GOT3 (cell line): ENCODE measurements at regions not wholly inside any gene's neighbourhood (a gene's known extent, or its start where the extent isn't known, plus 50 kb on each side); places are given as distances from the start of the nearest gene placed in this dataset.
"Not testable (repeated sequence)": the region's sequence is repeated elsewhere in the genome, so short reads cannot be mapped to it uniquely, and the experiment has no call there.

Experiments
- DNase-seq: peaks from one replicate; lab custom pipeline; 2025; ENCODE audit warnings: mixed read lengths; lab: John Stamatoyannopoulos, UW

DNA sequence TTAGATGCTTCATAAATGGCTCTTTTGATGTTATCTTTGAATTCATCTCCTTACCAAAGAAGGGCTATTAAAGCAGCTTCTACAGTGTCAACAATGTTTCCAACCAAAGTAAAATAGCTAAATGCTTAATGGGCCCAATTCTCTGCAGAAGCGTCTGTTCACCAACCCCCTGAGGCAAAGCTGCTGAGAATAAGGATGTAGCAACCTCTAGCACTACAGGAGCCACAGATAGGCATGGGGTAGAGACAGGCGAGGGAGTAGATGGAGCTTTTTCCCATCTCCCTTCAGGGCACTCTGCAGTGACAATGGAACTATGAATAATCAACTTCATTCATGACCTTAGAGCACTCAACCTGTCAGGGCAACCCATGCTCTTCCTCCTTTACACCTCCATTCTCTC, 134.1 kb downstream of the FZD1 start:
- DNase-seq = no peak

DNA sequence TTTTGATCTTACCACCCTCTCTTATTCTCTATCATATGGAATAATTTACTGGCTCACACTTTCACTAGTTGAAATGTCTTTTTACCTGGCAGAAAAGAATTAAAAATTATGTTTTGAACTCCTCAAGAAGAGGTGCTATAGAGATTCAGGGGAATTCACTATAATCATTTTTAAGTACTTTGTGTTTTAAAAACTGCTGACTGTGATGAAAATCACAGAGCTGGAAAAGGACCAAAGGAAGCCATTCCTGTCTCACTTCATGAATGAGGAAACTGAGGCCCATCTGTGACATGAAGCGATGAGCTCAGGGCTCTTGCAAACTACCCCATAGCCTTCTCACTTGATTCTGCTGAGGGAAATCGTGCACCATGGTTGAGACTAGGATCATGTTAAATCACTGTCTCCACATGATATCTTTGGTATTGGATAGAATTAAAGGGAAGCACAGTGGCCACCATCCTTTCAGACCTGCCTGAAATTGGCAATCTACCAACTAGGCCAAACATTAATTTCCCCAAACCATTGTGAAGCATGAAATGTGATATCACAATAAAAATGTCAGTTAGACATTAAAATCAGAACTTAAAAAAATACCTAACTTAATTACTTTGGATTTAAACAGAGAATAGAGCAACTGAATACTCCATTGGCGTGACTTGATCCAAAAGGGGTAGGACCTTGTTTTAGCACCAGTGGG, 141.0 kb downstream of the FZD1 start:
- no peak for DNase-seq

DNA sequence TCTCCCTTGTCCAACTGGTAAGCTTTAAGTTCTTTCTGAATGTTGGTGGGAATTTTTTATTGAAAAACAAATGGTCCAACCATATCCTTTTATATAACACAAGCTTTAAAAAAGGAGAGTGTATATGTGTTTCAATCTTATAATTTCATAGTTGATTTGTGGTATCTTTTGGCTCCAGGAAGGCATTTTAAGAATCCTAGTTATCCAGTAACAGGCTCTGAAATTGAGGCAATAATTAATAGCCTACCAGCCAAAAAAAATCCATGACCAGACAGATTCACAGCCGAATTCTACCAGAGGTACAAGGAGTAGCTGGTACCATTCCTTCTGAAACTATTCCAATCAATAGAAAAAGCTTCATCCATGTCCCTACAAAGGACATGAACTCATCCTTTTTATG, 141.6 kb downstream of the FZD1 start:
- DNase-seq = not testable (repeated sequence)

DNA sequence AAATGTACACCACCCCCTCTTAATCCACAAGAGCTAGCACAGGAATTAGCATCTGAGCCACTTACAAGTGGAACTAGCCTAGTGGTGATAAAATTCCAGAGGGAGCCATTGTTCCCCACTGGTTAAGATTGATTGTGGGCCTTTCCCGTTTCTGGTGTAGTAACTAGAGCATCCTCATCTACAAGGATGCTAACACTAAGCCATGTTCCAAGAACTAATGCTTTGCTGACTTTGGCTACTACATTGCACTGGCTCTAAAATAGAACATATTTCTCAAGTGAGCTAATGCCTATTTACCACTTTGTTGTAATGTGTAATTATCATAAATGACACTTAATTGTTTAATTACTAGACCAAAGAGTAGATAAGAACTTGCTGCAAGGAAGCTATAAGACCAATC, 143.7 kb downstream of the FZD1 start:
- DNase-seq = no peak

DNA sequence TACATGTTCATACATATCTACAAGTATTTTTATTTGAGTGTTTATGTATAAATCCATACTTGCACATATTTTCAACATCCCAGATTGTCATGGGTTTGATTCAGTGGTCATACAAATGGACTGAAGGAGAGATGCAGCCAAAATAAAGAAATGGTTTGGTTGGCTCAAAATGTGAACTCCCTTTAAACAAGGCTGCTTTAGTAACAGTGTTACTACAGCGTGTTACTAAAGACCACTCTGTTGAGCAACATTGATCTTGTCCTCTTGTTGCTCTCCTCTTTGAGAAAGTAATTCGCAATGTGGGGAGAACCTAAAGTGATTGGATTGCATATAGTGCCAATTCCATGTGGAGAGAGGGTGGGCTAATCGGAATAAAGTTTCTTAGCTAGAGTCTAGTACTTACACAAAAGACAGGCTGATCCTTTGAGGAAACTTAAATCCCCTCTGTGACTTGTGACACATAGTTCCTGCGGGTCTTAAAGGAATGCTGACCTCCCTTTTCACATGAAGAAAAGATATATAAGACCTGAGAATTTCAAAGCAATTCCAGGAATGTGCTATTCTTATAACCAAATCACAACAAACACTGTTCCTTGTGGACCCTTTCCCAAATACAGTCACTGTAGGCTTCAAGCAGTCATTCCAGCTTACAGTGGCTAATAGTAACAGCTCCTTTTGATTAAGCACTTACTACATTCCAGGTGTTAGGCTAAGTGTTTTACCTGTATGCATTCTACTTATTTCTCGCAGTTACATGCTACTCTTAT, 144.3 kb downstream of the FZD1 start:
- DNase-seq = no peak

DNA sequence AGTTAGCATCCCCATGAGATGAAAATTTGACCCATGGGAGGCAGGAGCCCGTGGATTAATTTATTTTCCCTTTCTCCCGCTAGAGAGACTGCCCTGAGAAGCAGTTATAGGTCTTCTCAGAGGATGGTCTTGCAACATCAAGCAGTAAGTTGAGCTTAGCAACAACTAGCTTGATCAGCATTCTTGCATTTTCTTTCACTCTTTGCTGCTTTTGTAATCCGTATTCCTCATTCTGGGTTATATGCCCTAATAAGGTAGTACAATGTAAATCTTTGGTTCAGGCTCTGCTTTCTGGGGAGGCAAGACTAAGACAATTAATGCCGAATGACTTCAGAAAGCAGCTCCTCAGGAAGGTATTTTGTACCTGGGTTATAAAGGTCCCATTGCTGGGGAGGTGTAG, 146.8 kb downstream of the FZD1 start:
- DNase-seq = no peak

DNA sequence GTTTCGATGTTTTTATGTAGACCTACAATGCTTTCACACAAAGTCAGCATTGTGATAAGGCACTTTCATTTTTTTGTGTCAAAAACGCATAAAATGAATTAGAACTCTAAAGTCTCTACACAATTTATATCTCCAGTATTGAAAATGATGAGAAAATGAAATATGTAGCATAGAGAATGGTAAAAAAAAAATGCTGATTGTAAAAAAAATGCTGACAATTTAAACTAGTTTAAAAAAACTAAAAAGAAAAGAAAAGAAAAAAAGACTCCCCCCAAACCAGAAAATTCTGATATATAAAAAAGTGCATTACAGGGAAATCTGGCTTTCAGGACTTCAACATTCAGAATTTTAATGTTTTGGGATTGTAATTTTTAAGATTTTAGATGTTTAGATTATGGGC, 148.1 kb downstream of the FZD1 start:
- DNase-seq = no peak

DNA sequence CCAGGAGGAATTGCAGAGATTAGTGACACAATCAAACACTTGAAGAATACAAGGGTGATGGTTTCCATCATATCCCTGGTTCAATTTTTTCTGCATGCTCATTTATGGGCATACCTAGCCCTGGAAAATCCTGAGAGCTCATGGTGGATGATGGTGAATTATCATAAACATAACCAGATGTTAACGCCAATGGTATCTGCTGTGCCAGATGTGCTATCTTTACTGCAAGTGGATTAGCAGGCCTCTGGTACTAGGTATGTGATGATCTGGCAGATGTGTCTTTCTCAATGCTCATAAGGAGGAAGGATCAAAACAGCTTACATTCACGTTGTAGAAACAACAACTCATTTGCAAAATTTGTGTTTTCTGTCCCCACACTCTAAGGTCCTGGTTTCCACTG, 150.5 kb downstream of the FZD1 start:
- no peak for DNase-seq

DNA sequence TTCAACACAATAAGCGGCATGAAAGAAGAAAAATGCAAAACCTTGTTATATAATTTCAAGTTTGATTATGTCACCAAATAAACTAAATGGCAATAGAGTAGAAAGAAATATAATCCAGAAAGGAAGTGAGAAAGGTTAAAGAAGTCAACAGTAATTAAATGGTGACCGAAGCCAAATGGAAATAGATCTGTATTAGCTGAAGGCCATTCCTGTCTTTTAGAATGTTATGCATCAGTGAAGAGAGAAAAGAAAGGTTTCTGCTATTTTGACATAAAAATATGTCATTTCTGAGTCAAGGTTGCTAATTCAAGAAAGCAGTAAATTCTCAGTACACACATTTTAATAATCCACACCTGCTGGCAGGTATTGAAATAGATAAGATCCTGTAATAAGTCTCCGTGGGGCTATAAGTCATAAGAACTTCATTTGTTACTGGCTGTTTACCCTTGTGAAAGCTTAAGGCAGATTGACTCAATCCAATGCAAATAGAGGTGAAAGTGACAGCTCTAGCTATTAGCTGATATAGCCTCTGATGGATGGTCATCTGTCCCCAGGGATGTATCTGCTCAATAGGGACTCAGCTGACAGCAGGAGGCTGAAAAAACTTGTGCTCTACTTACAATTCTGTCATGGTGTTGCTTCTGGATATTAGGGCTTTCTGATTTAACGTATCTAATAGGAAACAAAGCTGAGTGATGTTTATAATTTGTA, 152.1 kb downstream of the FZD1 start:
- DNase-seq = no peak

DNA sequence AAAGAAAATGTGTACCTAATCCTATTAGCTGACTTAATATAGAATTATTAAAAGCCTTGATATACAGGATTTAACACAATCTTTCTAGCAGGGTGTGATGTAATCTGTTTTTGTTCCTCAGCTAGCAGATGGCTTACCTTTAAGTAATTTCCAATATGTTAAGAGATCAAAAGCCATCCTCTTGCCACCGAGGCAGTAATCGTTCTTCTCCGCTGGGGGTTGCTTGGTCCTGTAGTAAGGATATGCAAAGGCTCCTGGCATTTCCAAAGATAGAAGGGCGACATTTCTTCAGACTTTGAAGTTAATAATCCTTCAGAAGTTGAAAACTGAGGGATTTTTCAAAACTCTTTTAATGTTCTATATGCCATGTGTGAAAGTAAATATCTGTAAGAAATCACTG, 156.4 kb downstream of the FZD1 start:
- no peak for DNase-seq

DNA sequence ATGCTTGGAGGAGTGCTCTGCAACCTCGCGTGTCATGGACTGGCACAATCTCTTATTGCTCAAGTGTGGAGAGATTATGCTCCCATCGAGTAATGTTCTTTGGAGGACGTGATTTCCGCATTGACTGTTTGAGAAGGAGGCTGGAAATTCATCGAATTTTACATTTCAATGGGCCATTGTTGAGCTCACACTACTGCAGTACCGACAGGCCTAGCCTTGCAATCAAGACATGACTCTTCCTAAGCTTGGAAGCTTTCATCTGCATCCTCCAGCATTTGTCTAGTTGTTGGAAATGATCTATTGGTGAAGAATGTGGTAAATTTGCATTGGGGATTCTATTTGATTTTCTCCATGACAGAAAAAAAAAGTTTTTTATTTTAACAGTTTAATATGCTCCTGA, 156.8 kb downstream of the FZD1 start:
- DNase-seq = no peak

DNA sequence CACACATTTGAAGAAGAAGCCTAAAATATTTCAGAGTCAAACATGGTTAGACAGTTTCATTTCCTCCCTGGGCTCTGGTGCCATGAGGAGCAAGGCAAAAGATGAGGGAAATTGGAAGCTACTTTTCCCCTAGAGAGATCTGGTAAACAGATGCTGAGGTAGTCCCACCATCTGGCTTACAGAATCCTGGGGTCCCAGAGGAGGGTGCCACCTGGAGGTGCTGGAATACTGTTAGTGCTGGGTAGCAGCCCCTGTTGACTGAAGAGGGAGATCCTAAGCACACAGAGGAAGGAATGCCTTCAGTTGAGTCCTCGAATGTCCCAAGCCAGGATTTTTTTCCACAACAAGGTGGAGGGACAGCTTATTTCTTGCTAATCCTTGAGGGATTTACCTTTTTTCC, 160.1 kb downstream of the FZD1 start:
- DNase-seq = no peak

DNA sequence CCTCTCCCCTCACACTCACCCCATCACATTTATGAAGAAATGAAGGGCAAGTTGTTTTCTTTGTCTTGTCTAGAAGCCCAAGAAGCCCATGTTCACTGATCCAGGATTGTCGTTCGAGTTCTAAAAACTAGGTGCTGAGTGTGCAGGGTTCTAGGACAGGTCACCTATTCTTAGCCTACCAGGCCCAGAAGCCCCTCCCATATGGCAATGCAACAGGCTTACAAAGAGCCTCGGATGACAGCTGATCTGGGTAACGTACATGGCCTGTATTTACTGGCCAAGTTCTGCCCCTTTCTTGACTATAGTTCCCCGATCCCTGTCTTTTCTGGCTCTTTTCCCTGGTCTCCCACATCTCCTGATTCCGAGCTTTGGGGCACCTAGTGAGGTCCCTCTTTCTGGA, 160.9 kb downstream of the FZD1 start:
- no peak for DNase-seq

DNA sequence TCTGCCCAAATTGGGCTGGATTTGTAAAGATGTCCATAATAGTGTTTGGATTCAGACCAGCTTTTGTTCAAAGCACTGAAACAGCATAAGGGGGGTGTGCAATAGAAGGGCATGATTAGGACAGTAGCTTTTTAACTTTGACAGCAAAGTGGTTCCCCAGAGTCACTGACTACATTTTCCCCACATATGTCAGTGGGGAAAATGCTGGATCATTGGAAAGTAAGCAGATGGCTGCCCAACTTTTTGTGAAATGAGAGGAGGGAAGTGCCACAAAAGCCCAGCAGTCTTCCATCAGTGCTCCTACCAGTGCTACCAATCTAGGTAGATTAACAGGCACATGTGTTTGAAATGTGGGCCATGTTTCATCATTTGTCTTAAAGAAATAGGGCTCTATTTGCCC, 162.8 kb downstream of the FZD1 start:
- DNase-seq = no peak

DNA sequence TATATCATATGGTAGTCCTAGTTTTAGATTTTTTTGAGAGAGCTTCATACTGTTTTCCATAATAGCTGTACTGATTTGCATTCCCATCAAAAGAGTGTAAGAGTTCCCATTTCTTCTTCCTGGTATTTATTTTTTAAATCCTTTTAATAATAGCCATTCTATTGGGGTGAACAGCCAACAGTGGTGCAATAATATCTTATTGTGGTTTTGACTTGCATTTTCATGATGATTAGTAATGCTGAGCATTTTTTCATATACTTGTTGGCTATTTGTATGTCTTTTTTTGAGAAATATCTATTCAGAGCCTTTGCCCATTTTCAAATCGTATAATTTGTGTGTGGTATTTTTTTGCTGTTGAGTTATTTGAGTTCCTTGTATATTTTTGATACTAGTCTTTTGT, 167.4 kb downstream of the FZD1 start:
- DNase-seq = no peak

DNA sequence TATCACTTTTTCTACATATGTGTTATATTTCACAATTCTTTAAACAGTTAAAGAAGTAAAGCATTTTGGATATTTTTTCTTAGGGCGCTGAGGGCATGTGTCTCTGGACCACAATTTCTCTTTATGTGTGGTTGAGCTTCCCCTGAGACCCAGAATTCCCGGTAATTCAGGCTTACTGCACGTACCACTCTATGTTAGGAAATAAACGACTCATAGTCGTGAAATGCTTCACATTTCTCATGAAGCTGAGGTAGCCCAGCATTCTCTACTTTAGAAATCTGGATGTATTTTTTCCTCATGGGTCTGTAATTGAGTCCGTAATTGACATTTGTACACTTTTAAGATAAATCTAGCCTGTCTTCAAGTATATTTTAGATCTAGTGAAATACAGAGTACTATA, 170.6 kb downstream of the FZD1 start:
- no peak for DNase-seq

DNA sequence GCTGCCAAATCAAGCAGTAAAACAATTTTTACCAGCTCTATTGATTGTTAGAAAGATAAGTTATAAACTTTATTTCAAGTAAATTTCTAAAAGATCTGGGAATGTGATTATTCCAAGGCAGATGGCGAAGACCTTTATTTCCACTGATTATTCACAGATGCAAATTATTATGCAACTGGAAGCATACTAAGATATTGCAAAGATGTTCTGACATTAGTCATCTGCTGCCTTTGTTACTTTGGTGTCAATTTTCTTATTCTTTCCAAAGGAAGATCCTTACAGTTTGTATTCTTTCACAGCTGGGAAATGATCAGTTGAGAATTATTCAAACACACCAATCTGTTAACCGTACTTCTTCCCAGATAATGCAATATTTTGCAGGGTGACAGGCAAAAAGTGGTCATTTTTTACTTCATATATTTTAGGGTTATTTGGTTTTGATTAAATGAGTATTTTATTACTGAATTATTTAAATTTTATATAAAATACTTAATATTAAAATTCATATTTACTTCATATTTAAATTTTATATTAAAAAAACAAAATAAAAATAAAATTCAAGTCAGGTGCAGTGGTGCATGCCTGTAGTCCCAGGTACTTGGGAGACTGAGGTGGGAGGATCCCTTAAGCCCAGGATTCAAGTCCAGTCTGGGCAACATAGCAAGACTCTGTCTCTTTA, 171.3 kb downstream of the FZD1 start:
- no peak for DNase-seq

DNA sequence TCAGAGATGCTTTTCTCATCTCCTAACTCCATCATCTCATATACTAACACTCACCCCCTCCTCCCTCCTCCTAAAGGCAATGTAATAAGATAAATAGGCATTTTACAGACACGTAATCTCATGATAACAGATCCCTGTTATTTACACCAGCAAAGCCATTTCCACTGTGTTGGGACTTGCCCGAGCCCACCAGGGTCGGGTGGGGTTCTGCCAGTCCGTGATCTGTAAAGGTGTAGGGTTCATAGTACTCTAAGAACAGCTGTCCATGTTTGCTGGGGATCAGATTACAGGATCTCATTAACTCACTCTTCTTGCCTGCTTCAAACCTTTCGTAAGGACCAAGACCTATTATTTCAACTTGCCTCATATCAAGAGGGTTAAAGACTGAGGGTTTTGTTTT, 172.4 kb downstream of the FZD1 start:
- DNase-seq = no peak

DNA sequence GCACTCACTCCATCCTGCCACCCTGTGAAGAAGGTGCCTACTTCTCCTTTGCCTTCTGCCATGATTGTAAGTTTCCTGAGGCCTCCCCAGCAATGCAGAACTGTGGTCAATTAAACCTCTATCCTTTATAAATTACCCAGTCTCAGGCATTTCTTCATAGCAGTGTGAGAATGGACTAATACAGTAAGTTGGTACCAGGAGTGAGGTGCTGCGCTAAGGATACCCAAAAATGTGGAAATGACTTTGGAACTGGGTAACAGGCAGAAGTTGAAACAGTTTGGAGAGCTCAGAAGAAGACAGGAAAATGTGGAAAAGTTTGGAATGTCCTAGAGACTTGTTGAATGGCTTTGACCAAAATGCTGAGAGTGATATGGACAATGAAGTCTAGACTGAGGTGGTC, 176.0 kb downstream of the FZD1 start:
- DNase-seq = not testable (repeated sequence)

DNA sequence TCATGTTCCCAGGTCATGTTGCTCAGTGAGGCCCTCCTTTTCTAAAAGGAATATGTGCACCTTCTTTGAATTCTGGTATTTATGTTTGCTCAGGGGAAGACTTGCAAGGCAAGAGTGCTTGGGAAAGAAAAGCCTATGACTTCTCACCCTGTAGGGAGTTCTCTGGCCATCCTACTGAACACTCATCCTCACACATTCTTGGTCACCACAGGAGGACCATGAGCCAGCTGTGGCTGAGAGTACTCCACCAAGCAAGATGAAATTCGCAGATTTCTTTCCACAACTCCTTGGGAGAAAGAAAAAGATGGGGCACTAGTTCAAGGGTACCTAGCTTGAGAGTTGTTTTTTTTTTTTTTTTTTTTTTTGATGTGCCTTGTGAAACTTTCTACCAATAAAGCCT, 179.6 kb downstream of the FZD1 start:
- no peak for DNase-seq

DNA sequence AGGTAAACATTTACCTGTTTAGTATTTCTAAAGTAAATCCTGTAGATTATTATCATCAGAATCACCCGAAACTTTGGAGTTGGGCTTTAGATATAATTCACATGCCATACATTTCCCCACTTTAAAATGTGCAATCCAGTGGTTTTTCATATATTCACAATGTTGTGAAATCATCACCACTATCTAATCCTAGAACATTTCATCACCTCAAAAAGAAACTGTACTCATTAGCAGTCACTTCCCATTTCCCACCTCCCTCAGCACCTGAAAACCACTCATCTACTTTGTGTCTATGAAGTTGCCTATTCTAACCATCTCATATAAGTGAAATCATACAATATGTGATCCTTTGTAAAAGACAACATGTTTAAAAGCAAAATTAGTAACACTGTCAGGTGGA, 182.6 kb downstream of the FZD1 start:
- DNase-seq = no peak

DNA sequence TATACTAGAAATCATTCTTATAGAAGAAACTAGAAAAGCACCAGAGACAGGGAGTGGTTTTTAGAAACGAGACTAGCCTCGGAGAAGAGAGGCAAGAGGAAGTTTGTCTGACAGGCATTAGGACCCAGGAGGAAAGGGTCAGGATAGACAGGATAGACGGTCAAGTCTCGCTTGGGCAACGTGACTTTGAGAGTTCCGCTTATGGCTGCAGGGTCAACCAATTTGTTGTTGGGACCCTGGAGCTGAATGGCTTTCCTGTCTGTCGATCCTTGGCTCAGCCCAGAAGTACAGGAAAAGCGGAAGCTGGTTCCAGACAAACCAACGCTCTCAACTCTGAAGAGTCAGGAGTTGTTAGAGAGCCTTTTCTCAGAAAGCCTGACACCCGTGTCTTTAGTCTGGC, 191.2 kb downstream of the FZD1 start:
- DNase-seq = no peak

DNA sequence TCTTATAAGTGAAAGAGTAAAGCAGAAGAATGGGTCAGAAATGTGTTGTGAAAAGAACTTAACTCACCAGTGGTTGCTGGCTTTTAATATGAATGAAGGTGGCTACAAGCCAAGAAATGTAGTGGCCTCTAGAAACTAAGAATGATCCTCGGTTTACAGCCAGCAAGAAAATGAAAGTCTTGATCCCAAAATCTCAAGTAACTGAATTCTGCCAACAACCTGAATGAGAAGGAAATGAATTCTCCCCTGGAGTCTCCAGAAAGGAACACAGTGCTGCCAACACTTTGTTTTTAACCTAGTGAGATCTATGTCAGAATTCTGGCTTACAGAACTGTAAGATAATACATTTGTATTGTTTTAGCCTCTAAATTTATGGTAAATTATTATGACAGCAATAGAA, 193.0 kb downstream of the FZD1 start:
- DNase-seq = no peak
